ENCODE measurements at regions not wholly inside any gene's neighbourhood (a gene's known extent, or its start where the extent isn't known, plus 50 kb on each side); places are given as distances from the start of the nearest gene placed in this dataset.

DNA sequence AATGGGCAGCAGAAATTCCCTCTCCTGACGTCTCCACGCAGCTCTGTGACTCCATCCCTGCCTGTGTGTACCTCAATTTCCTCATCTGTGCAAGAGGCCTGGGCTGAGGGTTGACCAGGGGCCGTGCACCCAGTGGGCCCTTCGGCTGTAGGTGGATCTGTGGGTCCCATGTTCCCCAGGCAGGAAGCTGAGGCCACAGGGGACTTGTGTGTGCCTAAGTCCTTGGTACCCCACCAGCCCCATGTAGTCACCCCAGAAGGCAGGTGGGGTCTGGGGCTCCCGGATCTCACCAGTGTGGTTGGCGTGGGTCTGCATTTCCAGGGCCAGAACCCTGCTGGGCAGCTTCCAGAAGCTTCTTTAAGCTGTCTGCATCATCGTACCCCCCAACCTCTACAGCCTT, 177.4 kb upstream of the GSE1 start:
- Histone ChIP-seq H4K20me1 (ENCODE audit: control insufficient read depth, insufficient read depth, insufficient read length) (peaks cover 3% of the 10 kb centered on the region), H4K8ac (replicated peaks; ENCODE audit: insufficient read length, low read depth, low read length) (no peak overlapping the region), H2BK5ac (ENCODE audit: insufficient read length, low read length) (no peak overlapping the region), H3K79me2 (ENCODE audit: insufficient read depth, low read length) (no peaks in the 10 kb centered on the region), H4K5ac (ENCODE audit: insufficient read length, low read depth, low read length) (no peak overlapping the region), H3K4me1 (ENCODE audit: insufficient read depth, low read length) (peaks cover 15% of the 10 kb centered on the region), H3K27me3 (ENCODE audit: insufficient read depth, low read length) (no peaks in the 10 kb centered on the region), H3K4me2 (ENCODE audit: insufficient read depth, insufficient read length, low read length) (no peak overlapping the region), H3K18ac (ENCODE audit: insufficient read length, low read depth, low read length) (no peak overlapping the region), H2AK5ac (ENCODE audit: insufficient read length, low read length) (peak overlapping the region; percentile 37), H3K56ac (ENCODE audit: insufficient read length, low read depth, low read length) (no peak overlapping the region), H2BK12ac (ENCODE audit: insufficient read length, low read depth, low read length) (no peak overlapping the region), H3K23me2 (ENCODE audit: insufficient read length, low read depth, low read length, poor library complexity, severe bottlenecking) (peaks cover 3% of the 10 kb centered on the region), H2BK20ac (ENCODE audit: low read depth, low read length, poor library complexity, severe bottlenecking) (no peak overlapping the region), H3K14ac (ENCODE audit: insufficient read depth, low read length) (peak overlapping the region; percentile 58; the same call in 1 of the 2 replicates), H4K91ac (ENCODE audit: insufficient read length, low read depth, low read length) (no peak overlapping the region), H3K4ac (ENCODE audit: low read depth, low read length) (no peak overlapping the region), H3K79me1 (ENCODE audit: insufficient read depth, low read depth, low read length, poor library complexity, severe bottlenecking) (no peaks in the 10 kb centered on the region), H3K9me3 (ENCODE audit: control insufficient read depth, low read depth, low read length) (no peaks in the 10 kb centered on the region), H3K9ac (ENCODE audit: extremely low read depth, insufficient read length, low read length) (no peak overlapping the region), H3K27ac (ENCODE audit: insufficient read length, low read depth, low read length) (no peak overlapping the region), H3K23ac (ENCODE audit: insufficient read length, low read depth, low read length) (no peak overlapping the region), H2BK15ac (ENCODE audit: low read depth, low read length) (no peak overlapping the region), H2BK120ac (ENCODE audit: low read depth, low read length, poor library complexity, severe bottlenecking) (no peak overlapping the region), H2AFZ (ENCODE audit: low read length) (no peak overlapping the region), H3T11ph (ENCODE audit: low read length) (no peak overlapping the region)
- no CpG with 5 or more reads among the region's 7 CpGs for WGBS (ENCODE audit: extremely low coverage, insufficient read length, low lambda C conversion rate)
- no peak for DNase-seq
- peaks cover 13% of the 10 kb centered on the region for H3K27me3 Mint-ChIP-seq (ENCODE audit: low read depth)
- no peaks in the 10 kb centered on the region for H3K9me3 Mint-ChIP-seq
- peaks cover 37 to 59% of the 10 kb centered on the region in 2 experiments for H3K4me1 Mint-ChIP-seq
- TF ChIP-seq, protein P1, sequence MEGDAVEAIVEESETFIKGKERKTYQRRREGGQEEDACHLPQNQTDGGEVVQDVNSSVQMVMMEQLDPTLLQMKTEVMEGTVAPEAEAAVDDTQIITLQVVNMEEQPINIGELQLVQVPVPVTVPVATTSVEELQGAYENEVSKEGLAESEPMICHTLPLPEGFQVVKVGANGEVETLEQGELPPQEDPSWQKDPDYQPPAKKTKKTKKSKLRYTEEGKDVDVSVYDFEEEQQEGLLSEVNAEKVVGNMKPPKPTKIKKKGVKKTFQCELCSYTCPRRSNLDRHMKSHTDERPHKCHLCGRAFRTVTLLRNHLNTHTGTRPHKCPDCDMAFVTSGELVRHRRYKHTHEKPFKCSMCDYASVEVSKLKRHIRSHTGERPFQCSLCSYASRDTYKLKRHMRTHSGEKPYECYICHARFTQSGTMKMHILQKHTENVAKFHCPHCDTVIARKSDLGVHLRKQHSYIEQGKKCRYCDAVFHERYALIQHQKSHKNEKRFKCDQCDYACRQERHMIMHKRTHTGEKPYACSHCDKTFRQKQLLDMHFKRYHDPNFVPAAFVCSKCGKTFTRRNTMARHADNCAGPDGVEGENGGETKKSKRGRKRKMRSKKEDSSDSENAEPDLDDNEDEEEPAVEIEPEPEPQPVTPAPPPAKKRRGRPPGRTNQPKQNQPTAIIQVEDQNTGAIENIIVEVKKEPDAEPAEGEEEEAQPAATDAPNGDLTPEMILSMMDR (conservative IDR thresholded peaks at IDR 0.05) = no peak
- H3K27ac Mint-ChIP-seq = peak overlapping the region in 1 of 3 experiments; percentile 63; a peak in 2 of 7 replicates
- H3K4me3 Mint-ChIP-seq = 0 out of 5 replicates have a peak overlapping the region, but pooled peaks of 1 of the 2 experiments have one; percentile 15
- H3K36me3 Mint-ChIP-seq (ENCODE audit: insufficient read depth in 1 of 3, low read depth in 3 of 3) = no peaks in the 10 kb centered on the region

Data from H9 (cell line).